ENCODE measurements at regions not wholly inside any gene's neighbourhood (a gene's known extent, or its start where the extent isn't known, plus 50 kb on each side); places are given as distances from the start of the nearest gene placed in this dataset.
"Not testable (repeated sequence)": the region's sequence is repeated elsewhere in the genome, so short reads cannot be mapped to it uniquely, and the experiment has no call there.

DNA sequence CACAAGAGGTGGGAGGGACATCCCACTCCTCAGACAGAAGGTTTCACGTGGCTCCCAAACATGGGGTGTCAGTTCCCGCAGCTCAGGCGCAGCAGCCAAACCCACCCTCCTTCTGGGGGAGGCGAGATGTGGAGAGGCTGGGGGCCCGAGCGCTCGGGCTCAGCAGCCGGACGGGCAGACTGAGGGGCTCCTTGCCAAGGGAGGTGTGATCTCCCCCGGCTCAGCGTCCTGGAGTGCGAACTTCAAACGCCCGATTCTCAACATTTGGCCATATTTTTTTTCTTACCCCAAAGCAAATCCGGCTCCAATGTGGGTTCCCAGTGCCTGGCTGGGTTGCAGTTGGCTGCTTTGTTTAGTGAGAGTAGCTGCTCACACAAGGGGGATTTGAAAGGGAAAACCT, 477.9 kb downstream of the MN1 start:
- no peak overlapping the region for H3K27ac Mint-ChIP-seq
- H3K27me3 Mint-ChIP-seq = peaks cover 27% of the 10 kb centered on the region
- H3K4me3 Mint-ChIP-seq (ENCODE audit: low read depth) = no peak overlapping the region
- peaks cover 10% of the 10 kb centered on the region for H3K9me3 Mint-ChIP-seq (ENCODE audit: low read depth)
- TF ChIP-seq, protein P1, sequence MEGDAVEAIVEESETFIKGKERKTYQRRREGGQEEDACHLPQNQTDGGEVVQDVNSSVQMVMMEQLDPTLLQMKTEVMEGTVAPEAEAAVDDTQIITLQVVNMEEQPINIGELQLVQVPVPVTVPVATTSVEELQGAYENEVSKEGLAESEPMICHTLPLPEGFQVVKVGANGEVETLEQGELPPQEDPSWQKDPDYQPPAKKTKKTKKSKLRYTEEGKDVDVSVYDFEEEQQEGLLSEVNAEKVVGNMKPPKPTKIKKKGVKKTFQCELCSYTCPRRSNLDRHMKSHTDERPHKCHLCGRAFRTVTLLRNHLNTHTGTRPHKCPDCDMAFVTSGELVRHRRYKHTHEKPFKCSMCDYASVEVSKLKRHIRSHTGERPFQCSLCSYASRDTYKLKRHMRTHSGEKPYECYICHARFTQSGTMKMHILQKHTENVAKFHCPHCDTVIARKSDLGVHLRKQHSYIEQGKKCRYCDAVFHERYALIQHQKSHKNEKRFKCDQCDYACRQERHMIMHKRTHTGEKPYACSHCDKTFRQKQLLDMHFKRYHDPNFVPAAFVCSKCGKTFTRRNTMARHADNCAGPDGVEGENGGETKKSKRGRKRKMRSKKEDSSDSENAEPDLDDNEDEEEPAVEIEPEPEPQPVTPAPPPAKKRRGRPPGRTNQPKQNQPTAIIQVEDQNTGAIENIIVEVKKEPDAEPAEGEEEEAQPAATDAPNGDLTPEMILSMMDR (IDR thresholded peaks at IDR 0.05; ENCODE audit: unreplicated experiment) = no peak
- H3K4me1 Mint-ChIP-seq (ENCODE audit: low read depth) = no peaks in the 10 kb centered on the region
- no peak for DNase-seq (ENCODE audit: low spot score, unreplicated experiment)
- no peaks in the 10 kb centered on the region for H3K36me3 Mint-ChIP-seq (ENCODE audit: insufficient read depth)

DNA sequence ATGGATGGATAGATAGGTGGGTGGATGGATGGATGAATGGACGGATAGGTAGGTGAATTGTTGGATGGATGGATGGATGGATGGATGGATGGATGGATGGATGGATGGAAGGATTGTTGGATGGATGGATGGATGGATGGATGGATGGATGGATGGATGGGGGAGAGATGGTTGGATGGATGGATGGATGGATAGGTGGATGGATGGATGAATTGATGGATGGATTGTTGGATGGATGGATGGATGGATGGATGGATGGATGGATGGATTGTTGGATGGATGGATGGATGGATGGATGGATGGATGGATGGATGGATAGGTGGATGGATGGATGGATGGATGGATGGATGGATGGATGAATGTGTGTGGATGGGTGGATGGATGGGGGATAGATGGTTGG, 476.6 kb downstream of the MN1 start:
- H3K4me3 Mint-ChIP-seq (ENCODE audit: low read depth); H3K9me3 Mint-ChIP-seq (ENCODE audit: low read depth); H3K27ac Mint-ChIP-seq; DNase-seq (ENCODE audit: low spot score, unreplicated experiment); H3K36me3 Mint-ChIP-seq (ENCODE audit: insufficient read depth); H3K4me1 Mint-ChIP-seq (ENCODE audit: low read depth): not testable (repeated sequence)
- H3K27me3 Mint-ChIP-seq = peaks cover 32% of the 10 kb centered on the region

DNA sequence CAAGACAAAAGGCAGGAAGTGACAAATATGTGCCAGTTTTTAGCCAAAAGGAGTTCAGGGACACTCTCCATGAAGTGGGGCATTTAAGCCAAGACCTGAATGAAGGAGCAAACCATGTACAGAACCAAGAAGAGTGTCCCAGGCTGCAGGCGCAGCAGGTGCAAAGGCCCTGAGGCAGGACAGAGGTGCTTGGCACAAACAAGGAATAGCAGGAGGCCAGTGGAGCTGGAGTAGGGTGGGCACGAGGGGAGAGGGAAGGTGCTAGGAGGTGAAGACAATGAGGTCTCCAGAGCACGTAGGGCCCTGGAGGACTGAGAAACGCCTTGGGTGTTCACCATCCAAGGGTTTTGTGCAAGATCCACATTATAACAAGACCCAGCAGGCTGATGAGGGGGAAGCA, 474.1 kb downstream of the MN1 start:
- Mint-ChIP-seq H3K4me1 (ENCODE audit: low read depth) (no peaks in the 10 kb centered on the region), H3K9me3 (ENCODE audit: low read depth) (no peaks in the 10 kb centered on the region), H3K36me3 (ENCODE audit: insufficient read depth) (no peaks in the 10 kb centered on the region), H3K27me3 (peaks cover 41% of the 10 kb centered on the region), H3K4me3 (ENCODE audit: low read depth) (no peak overlapping the region), H3K27ac (no peak overlapping the region)
- TF ChIP-seq, protein P1 (IDR thresholded peaks at IDR 0.05; ENCODE audit: unreplicated experiment) = no peak
- DNase-seq (ENCODE audit: low spot score, unreplicated experiment) = no peak

DNA sequence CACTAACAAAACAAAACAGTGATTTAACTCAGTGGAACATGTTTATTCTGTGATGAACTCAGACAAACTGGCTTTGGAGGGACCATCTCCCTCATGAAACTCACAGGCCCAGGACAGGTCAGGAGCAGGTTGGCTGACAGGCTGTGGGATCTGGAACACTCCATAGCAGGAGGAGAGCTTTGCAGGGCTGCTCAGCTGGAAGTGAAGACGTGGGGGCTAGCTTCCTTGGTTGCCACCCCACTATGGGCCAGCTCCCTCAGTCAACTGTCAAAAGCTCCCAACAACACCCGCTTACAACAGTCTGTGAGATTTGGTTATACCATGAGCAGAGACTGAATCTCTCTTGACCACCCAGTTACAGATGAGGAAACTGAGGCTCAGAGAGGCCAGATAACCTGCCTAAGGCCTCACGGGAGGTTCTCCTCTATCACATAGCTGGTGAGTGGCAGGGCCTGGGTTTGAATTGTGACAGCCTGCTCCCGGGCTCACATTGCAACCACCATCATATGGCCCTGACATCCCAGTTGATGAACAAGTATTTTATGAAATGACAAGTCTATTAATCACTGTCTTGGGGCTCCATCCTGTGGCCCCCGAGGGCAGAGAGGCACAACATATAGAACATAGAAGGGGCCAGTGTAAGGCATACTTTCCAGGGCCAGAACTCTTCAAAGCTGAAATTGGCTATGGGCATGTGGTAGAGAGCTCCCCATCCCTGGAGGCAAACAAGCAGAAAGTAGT, 473.4 kb downstream of the MN1 start:
- Mint-ChIP-seq H3K4me3 (ENCODE audit: low read depth) (no peak overlapping the region), H3K36me3 (ENCODE audit: insufficient read depth) (no peaks in the 10 kb centered on the region), H3K4me1 (ENCODE audit: low read depth) (no peaks in the 10 kb centered on the region), H3K27ac (no peak overlapping the region), H3K27me3 (peaks cover 37% of the 10 kb centered on the region), H3K9me3 (ENCODE audit: low read depth) (no peaks in the 10 kb centered on the region)
- TF ChIP-seq, protein P1 (IDR thresholded peaks at IDR 0.05; ENCODE audit: unreplicated experiment) = no peak
- no peak for DNase-seq (ENCODE audit: low spot score, unreplicated experiment)

DNA sequence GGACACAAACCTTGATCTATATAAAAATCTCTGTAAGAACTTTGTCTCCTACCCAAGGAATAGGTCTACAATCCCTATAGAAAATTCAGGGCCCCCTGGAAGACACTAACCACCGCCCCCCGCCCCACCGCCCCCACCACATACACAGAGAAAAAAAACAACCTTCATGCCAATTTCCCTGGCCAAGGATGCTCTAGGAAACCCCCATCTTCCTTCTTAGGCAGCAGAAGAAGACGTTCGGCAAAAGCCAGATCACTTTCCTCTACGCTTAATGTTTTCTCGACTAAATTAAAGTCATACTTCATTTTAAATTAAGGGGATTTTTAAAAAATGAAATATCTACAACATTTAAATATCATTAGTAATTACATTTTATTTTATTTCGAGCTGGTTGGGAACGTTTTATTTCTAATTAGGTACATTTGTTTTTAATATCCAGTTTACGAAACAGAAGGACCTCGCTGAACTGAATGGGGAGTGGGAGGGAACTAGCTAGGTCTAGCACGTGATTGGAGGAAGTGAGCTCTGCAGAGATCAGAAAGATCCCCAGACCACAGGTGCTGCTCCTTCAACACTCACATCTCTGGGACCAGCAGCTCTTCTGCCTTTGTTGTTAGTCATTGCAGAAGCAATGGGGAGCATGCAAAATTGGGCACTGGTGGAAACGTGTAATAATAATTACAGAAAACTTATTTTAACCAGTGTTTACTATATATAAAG, 472.3 kb downstream of the MN1 start:
- Mint-ChIP-seq H3K36me3 (ENCODE audit: insufficient read depth) (no peaks in the 10 kb centered on the region), H3K27me3 (peaks cover 34% of the 10 kb centered on the region), H3K27ac (no peak overlapping the region), H3K4me1 (ENCODE audit: low read depth) (no peaks in the 10 kb centered on the region), H3K4me3 (ENCODE audit: low read depth) (no peak overlapping the region), H3K9me3 (ENCODE audit: low read depth) (no peaks in the 10 kb centered on the region)
- DNase-seq (ENCODE audit: low spot score, unreplicated experiment) = no peak
- TF ChIP-seq, protein P1 (IDR thresholded peaks at IDR 0.05; ENCODE audit: unreplicated experiment) = no peak

All from progenitor cell of endocrine pancreas (in vitro differentiated cells).